ENCODE measurements at regions not wholly inside any gene's neighbourhood (a gene's known extent, or its start where the extent isn't known, plus 50 kb on each side); places are given as distances from the start of the nearest gene placed in this dataset.

GRCh38 chr3:6220447-6220846, 640.5 kb upstream of the GRM7 start:
- POLR2A ChIA-PET: no interaction called here
- CTCF ChIA-PET: no interaction called here

GRCh38 chr3:6222069-6222468, 638.8 kb upstream of the GRM7 start:
- POLR2A ChIA-PET: no interaction called here
- CTCF ChIA-PET: no interaction called here

- CTCF ChIA-PET: no interaction called here
- POLR2A ChIA-PET: no interaction called here
Measured at GRCh38 chr3:6223572-6223971, 637.3 kb upstream of the GRM7 start.

- ChIA-PET POLR2A (no interaction called here), CTCF (interaction anchor here (0.6 kb wide), 1 partner anchor 513 kb away, joined by 3 read pairs; no protein-coding TSS in a partner anchor)
Measured at GRCh38 chr3:6228958-6229683, 631.8 kb upstream of the GRM7 start.

GRCh38 chr3:6229778-6230410, 631.0 kb upstream of the GRM7 start:
- POLR2A ChIA-PET: no interaction called here
- CTCF ChIA-PET: no interaction called here

GRCh38 chr3:6242104-6242503, 618.8 kb upstream of the GRM7 start:
- ChIA-PET POLR2A (no interaction called here), CTCF (no interaction called here)

GRCh38 chr3:6248528-6248927, 612.4 kb upstream of the GRM7 start:
- ChIA-PET POLR2A (no interaction called here), CTCF (no interaction called here)

- CTCF ChIA-PET: no interaction called here
- POLR2A ChIA-PET: no interaction called here
Measured at GRCh38 chr3:6249679-6250078, 611.2 kb upstream of the GRM7 start.

- POLR2A ChIA-PET: no interaction called here
- CTCF ChIA-PET: no interaction called here
Measured at GRCh38 chr3:6250167-6250566, 610.7 kb upstream of the GRM7 start.

- CTCF ChIA-PET: no interaction called here
- POLR2A ChIA-PET: no interaction called here
Measured at GRCh38 chr3:6251612-6252400, 609.1 kb upstream of the GRM7 start.

GRCh38 chr3:6254490-6254889, 606.4 kb upstream of the GRM7 start:
- ChIA-PET CTCF (no interaction called here), POLR2A (no interaction called here)

- ChIA-PET POLR2A (no interaction called here), CTCF (no interaction called here)
Measured at GRCh38 chr3:6255229-6255628, 605.7 kb upstream of the GRM7 start.

GRCh38 chr3:6260551-6261191, 600.2 kb upstream of the GRM7 start:
- ChIA-PET CTCF (no interaction called here), POLR2A (no interaction called here)

- POLR2A ChIA-PET: no interaction called here
- CTCF ChIA-PET: no interaction called here
Measured at GRCh38 chr3:6262010-6262409, 598.9 kb upstream of the GRM7 start.

GRCh38 chr3:6264036-6264435, 596.9 kb upstream of the GRM7 start:
- ChIA-PET CTCF (no interaction called here), POLR2A (no interaction called here)

- ChIA-PET POLR2A (no interaction called here), CTCF (no interaction called here)
Measured at GRCh38 chr3:6264906-6265305, 596.0 kb upstream of the GRM7 start.

- ChIA-PET CTCF (no interaction called here), POLR2A (no interaction called here)
Measured at GRCh38 chr3:6266135-6266534, 594.8 kb upstream of the GRM7 start.

GRCh38 chr3:6273878-6274277, 587.0 kb upstream of the GRM7 start:
- POLR2A ChIA-PET: no interaction called here
- CTCF ChIA-PET: no interaction called here

- CTCF ChIA-PET: no interaction called here
- POLR2A ChIA-PET: no interaction called here
Measured at GRCh38 chr3:6281662-6282061, 579.3 kb upstream of the GRM7 start.

GRCh38 chr3:6282918-6283317, 578.0 kb upstream of the GRM7 start:
- POLR2A ChIA-PET: no interaction called here
- CTCF ChIA-PET: no interaction called here

Measured in activated CD8-positive, alpha-beta memory T cell treated with anti-CD3 and anti-CD28 coated beads for 36 hours (primary cell).